ENCODE measurements at regions not wholly inside any gene's neighbourhood (a gene's known extent, or its start where the extent isn't known, plus 50 kb on each side); places are given as distances from the start of the nearest gene placed in this dataset.
"Not testable (repeated sequence)": the region's sequence is repeated elsewhere in the genome, so short reads cannot be mapped to it uniquely, and the experiment has no call there.

DNA sequence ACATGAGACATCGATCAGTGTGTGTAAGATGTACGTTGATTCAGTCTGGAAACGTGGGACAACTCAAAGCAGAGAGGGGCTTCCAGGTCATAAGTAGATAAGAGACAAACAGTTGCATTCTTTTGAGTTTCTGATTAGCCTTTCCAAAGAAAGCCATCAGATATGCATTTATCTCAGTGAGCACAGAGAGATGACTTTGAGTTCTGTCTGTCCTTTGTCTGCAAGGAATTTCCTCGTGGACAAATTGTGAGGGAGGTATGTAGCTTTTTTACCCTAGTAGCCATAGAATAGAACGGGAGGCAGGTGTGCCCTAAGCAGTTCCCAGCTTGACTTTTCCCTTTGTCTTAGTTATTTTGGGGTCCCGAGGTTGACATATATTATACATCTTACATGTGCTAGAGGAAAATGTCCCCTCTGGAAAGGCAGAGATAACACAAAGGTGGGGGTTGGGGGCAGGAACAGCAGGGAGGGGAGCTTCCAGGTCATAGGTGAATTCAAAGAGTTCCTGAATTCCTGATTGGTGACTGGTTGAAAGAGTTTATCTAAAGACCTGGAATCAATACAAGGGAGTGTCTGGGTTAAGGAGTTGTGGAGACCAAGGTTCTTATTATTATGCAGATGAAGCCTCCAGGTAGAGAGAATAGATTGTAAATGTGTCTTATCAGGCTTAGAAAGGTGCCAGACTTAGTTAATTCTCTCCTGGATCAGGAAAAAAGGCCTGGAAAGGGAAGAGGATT is 237.0 kb downstream of the NFATC2 start:
- DNase-seq (ENCODE audit: low spot score) = no peak

DNA sequence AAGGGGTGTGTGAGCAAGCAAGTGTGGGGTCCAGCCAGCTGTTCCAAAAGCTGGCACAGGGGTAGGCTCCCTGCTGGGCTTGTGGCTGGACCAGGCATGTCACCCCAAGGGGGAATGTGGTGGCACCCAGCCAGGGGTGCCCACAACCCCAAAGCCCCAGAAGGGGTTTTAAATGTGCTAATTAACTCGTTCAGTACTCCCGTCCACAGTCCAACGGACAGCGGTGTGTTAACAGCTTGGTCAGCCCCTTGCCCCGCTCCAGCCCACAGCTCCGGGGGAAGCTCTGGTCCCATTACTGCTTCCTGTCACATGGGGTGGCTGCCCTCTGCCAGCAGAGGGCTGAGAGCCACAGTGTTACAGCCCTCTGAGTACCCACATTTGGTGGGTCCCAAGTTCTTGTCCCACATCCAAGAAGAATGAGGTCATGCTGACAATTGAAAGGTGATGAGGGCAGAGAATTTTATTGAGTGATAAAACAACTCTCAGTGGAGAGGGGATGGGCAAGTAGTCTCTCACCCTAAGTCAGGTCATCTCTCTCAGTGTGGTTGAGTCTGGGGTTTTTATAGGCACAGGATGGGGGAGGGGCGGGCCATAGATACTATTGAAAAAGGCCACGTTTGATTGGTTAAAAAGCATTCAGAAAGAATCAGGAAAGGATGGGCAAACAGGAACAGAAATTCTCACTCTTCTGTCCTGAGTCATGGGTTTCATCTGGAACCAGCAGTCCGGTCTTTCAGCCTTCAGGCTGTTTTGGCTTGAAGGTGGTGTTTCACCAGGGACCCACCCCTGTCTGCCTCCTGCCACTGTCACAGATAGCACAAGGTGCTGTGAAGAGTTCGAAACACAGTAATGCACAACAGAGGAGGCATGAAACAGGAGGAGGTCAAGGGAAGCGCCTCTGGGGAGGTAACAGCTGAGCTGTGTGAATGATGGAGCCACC is 238.5 kb downstream of the NFATC2 start:
- DNase-seq (ENCODE audit: low spot score) = no peak

DNA sequence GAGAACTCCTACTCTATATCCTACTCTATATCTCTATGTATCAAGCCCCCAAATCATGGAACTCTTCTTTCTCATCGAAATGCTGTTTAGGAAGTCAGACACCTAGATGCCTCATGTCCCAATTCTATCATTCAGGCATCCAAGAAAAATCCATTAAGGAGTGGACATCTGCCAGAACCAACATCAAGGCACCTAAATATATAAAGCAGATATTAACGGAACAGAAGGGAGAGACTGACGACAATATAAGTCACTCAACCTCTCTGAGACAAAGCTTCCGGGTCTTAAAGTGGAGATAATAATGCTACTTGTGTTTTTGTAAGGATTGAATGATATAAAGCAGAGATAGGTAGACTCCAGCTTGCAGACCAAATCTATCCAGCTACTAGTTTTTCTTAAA is 241.5 kb downstream of the NFATC2 start:
- DNase-seq (ENCODE audit: low spot score) = no peak

DNA sequence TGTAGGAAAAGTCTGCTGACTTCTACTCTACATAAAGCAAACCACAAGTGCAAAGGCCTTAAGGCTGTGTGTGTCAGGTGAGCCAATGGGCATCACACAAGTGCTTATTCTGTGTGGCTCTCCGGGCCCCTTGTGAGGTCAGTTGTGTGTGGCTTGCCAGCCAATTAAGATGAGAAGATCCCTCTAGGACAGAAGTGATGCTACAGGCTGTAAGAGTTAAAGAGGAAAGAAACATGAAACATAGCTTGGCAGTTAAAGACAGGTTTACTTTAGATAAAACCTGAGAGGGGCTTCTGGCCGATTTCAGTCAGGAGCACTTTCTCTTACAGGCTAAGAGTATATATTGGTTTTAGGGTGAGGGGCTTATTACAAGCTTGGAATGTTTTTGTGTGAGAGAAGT is 242.4 kb downstream of the NFATC2 start:
- no peak for DNase-seq (ENCODE audit: low spot score)

DNA sequence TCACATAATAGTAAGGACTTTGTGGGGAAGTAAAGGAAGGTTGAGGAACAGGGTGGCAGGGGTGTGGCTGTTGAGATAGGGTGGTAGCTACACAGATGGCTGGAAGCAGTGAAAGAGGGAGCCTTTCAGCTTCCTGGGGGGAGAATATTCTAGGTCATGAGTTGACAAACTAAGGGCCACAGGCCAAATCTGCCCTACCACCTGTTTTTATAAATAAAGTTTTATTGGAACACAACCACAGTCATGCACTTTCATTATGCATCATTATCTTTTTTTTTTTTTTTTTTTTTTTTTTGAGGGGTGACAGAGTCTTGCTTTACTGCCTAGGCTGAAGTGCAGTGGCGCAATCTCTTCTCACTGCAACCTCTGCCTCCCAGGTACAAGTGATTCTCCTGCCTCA is 243.1 kb downstream of the NFATC2 start:
- DNase-seq (ENCODE audit: low spot score) = no peak

DNA sequence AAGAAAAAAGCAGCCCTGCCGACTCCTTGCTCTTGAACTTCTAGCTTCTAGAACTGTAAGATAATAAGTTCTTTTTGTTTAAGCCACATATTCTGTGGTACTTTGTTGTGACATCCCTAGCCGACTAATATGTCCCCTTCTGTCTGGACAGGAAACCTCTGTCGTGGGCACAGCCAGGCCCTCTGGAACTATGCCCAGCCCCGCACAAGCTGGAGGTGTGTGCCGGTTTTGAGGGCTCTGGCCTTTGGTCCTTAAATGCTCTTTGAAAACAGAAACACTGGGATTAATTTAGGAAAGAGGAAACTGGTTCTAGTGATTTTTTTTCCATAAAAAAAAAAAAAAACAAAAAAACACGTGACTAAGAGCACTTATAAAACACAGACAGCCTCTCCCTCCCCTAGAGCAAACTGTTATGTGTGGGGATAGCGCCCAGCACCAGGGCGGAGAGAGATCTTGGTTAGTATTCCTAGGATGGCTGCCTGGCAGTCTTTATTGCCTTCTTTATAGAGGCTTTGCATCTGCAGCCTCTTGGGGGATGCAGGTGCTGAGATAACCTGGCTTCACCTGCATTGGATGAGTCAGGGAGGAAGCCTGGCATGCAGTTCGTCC is 244.3 kb downstream of the NFATC2 start:
- DNase-seq (ENCODE audit: low spot score) = no peak

DNA sequence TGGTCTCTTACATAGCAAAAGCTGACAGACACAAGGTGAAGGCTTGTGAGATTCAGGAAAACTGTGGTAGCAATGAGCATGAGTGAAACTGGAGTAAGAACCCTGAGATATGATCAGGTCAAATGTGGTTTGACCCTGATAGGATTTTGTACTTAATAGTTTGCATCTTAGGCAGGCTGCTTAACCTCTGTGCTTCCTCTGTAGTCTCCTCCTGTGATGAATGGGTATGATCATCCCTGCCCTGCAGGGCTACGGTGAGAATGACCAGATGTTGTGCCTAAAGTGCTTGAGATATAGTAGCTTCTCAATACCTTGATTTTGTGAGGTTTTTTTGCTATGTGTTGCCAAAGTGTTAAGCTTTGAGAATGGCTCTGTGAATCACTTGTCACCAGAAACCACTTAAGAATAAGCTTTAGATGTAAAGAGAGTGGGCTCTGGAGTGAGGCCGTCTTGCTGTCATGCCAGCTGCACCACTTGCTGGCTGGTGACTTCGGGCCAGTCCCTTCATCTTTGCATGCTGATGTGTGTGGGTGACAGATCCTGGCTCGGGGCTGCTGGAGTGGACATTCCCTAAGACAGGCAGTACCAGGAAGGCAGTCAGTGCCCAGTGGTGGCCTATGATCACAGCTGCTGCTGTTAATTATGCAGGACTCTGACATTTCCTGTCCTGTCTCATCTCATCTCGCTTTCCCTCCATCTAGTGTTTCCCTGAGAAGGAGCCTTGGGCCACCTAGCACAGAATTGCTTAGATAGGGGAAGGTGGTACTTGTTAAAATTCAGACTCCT is 254.7 kb downstream of the NFATC2 start:
- DNase-seq (ENCODE audit: low spot score) = no peak

DNA sequence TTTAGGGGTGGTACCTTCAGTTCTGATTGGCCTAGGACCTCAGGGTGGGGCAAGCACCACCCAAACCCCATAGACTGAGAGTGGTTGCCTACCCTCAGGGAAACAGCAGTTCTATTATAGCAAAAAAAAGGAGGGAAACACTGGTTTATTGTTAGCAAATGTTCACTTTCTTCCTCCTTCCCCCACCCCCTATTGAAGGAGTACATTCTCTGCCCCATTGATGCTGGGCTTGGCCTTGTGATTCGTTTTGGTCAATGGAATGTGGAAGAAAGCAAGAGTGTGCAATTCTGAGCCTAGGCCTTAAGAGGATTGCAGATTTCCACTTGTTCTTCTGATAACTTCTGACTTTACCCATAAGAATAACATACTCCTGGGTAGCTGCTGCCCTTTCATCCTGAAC is 255.8 kb downstream of the NFATC2 start:
- DNase-seq (ENCODE audit: low spot score) = no peak

DNA sequence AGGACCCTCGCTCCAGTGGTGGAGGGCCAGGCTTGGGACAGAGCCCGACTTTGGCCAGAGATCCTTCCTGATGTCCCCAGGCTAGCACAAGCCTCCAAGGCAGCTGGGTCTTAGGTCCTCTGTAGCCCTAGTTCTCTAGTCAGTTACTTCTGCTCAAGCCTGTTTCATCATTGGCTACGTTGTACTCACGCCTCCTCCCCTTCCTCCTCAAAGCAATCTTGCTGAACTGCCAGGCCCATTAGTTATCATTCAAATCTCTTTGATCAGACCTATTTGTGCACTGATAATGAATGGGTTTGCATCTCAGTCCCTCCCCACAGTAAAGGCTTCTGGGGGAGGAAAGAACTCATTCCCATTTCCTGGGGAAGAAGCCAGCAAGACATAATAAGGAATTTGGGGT is 256.8 kb downstream of the NFATC2 start:
- DNase-seq (ENCODE audit: low spot score) = no peak

DNA sequence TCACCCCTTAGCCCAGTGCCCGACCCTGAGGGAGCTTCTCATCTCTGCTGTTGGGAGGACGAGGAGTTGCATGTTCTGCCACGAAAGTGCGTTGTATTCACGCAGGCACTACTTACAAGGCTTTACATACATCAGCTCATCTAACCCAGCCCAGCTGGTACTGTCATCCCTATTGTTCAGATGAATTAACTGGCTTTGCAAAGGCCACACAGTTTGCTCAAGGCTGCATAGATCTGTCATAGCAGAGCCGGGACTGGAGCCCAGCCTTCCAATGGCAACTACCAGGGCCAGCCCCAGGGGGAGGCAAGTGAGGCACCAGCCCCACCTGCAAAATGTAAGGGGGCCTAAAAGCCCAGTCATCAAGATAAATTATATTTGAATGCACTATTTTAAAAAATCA is 257.6 kb downstream of the NFATC2 start:
- no peak for DNase-seq (ENCODE audit: low spot score)

DNA sequence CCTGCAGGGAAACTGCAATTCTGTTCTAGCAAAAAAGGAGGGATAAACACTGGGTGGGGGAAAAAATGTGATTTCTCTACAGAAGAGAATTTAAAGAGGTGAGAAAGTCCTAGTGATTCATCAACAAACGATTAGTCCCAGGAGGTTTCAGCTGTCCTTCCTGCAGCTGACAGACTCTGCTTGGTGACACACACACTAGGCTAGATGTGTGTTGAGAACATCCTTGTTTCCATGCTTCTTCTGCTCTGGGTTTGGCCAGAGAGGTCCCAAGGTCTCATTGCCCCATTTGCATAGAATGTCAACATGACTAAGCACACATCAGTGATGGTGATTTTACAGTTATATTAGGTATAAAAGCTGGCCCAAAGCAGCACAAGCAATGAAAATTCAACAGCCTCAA is 258.3 kb downstream of the NFATC2 start:
- no peak for DNase-seq (ENCODE audit: low spot score)

DNA sequence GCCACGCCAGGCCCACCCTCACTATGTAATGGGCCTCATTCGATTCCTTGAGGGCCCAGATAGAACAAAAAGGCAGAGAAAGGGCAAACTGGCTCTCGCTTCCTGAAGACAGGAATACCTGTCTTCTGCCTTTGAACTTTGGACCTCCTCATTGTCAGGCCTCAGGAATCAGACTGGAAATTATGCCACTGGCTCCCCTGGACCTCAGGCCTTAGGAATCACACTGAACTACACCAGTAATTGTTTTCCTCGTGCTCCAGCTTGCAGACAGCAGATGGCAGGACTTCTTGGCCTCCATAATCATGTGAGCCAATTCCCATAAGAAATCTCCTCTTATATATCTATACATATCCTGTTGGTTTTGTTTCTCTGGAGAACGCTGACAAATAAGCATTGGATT is 258.6 kb upstream of the KCNG1 start:
- DNase-seq (ENCODE audit: low spot score) = no peak

DNA sequence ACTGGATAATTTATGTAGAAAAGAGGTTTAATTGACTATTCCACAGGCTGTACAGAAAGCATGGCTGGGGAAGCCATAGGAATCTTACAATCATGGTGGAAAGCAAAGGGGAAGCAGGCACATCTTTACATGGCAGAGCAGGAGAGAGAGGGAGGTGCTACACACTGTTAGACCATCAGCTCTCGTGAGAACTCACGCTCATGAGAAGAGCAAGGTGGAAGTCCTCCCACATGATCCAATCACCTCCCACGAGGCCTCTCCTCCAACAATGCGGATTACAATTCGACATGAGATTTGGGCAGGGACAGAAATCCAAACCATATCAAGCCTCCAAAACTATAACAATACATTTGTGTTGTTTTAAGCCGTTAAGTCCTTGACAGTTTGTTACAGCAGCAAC is 257.1 kb upstream of the KCNG1 start:
- DNase-seq (ENCODE audit: low spot score) = no peak

DNA sequence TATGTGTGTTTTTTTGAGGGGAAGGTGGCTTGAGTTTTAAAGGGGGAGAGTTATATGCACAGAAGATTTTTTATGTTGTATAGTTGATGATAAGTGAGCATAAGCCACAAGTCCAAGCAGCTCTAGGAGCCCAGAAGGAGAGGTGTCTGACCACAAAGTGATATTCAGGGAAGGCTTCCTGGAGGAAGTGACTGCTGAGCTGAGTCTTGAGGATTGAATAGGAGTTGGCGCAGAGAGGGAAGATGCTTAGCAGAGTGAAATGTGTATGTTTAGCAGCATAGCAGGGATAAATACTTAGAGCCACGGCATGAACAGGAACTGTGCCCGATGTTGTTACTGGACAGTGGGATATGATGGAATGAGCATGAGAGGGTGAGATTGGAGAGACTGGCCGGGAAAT is 255.1 kb upstream of the KCNG1 start:
- no peak for DNase-seq (ENCODE audit: low spot score)

DNA sequence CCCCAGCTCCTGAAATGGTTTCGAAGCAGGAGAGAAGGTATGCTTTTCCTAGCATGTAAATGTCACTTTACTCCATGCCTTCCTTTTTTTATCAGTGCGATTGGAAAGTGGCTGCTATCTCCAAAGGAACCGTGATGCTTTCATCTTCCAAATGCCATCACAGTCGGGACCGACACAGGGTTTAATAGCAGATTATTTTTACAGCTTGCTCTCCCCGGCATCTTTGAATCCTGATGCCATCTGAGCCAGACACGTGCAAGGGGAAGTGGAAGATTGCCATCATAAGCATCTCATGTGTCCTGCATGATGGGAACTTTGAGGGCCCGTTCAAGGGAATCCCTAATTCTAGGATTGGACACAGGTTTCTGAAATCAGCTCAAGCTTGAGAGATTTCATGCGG is 253.4 kb upstream of the KCNG1 start:
- no peak for DNase-seq (ENCODE audit: low spot score)

DNA sequence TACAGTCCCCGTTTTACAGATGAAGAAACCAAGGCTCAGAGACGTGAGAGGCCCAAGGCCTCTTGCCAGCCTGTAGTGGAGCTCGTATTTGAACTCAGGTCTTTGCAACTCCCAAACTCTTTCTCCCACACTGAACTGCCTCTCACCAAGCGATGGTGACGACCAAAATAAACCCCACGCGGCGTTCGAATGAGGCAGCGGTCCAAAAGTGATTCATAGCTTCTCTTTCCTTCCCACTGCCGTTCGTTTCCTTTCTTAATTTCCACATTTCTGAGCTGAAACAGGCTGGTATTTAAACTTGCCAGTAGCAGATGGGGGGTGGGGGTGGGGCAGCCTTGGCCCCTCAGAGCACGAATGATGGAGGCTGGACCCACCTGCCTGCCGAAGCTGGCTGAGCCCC is 252.9 kb upstream of the KCNG1 start:
- peak; percentile 13 for DNase-seq (ENCODE audit: low spot score)

DNA sequence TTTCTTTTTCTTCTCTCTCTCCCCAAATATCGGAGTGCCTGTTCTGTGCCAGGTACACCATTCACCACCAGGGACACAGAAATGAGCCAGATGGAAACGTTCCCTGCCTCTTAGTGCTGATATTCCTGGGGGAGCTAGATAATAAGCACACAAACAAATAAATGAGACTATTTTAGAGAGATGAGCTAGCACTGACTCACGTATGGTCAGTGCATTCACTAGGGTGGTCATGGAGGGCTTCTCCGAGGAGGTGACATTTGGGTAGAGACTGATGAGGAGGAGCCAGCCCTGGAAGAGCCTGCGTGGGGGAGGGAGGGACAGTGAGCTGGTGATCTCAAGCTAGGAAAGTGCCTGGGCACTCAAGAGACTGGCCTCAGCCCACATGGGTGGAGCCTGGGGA is 252.3 kb upstream of the KCNG1 start:
- no peak for DNase-seq (ENCODE audit: low spot score)

DNA sequence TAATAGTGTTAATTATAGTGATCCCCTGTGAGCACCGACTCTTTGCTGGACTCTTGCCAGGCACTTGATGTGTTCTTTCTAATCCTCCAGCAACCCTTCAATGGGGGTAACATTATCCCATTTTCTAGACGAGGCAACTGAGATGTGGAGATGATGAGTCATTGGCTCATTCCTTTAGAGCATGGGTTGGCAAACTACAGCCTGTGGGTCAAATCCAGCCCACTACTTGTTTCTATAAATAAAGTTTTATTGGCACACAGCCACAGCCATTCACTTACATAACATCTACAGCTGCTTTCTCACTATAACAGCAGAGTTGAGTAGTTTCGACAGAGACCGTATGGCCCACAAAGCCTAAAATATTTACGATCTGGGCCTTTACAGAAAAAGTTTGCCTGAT is 249.5 kb upstream of the KCNG1 start:
- DNase-seq (ENCODE audit: low spot score) = no peak

DNA sequence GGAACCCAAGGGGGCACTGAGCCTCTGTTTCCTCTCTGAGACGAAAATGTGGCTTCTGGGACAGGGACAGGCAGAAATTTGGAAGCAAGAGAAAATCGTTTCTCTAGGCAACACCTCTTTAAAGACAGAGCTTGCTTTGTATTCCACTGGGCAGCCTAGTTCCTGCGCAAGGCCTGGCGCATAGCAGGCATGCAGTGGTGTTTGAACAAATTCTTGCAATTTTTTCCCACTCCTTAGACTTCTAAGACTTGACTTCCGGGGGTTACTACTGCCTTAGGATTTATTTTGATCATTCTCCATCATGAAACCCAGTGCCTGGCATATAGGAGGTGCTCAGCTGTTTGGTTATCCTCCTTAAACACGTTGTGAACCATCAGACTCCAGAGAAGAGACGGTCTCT is 249.0 kb upstream of the KCNG1 start:
- no peak for DNase-seq (ENCODE audit: low spot score)

DNA sequence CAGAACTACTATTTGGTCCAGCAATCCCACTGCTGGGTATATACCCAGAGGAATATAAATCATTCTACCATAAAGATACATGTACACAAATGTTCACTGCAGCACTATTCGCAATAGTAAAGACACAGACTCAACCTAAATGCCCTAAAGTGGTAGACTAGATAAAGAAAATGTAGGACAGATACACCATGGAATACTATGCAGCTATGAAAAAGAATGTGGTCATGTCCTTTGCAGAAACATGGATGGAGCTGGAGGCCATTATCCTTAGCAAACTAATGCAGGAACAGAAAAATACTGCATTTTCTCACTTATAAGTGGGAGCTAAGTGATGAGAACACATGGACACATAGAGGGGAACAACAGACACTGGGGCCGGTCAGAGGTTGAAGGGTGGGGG is 248.4 kb upstream of the KCNG1 start:
- not testable (repeated sequence) for DNase-seq (ENCODE audit: low spot score)

DNA sequence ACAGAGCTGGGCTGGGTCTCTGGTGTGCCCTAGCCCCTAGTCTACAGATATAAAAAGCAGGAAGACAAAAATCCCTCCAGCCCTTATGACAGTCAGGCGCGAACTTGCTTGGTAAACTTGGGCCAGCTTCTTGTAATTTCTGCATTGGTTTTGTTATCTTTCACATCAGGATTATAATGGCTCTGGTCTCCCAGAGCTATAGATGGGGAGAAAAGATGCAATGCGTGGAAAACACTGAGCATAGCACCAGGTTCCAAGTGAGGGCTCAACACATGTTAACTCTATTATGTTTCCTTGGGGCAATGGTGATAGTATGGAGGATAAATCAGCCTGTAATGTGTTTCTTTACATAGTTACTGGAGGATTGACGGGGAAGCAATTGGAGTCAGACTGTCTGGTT is 246.8 kb upstream of the KCNG1 start:
- no peak for DNase-seq (ENCODE audit: low spot score)

DNA sequence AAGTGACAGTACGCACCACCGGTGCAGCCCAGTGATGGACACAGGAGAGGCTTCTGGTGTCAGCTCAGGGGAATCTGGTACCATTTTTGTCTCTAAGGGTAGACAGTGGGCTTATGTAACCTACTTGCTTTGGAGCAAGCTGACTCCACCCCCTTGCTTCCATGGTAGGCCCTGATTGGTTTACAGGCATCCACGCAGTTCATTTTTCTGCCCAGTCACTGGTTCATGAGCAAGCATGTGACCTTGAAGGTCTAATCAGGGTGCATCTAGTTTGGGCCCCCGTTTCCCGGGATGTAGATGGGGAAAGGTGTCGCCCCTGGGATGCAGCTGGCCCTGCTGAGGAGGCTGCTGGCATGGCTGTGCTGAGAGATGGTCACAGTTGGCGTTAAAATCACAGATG is 244.8 kb upstream of the KCNG1 start:
- no peak for DNase-seq (ENCODE audit: low spot score)
